Central memory CD4-positive, alpha-beta T cell (primary cell): ENCODE measurements at regions not wholly inside any gene's neighbourhood (a gene's known extent, or its start where the extent isn't known, plus 50 kb on each side); places are given as distances from the start of the nearest gene placed in this dataset.
"Not testable (repeated sequence)": the region's sequence is repeated elsewhere in the genome, so short reads cannot be mapped to it uniquely, and the experiment has no call there.

ENCODE experiments used
- DNase-seq: peaks from one replicate; pipeline ENCODE4 v3.0.0; 2022

- no peak for DNase-seq
Measured at GRCh38 chr11:110347660-110348059, 51.2 kb upstream of the RDX start.

- no peak for DNase-seq
Measured at GRCh38 chr11:110349138-110349996, 53.0 kb upstream of the RDX start.

- not testable (repeated sequence) for DNase-seq
Measured at GRCh38 chr11:110349997-110350383, 53.6 kb upstream of the RDX start.

GRCh38 chr11:110355011-110355744, 58.8 kb upstream of the RDX start:
- DNase-seq, result no peak

- DNase-seq, result no peak
Measured at GRCh38 chr11:110356762-110357671, 60.6 kb upstream of the RDX start.

GRCh38 chr11:110358336-110358735, 61.9 kb upstream of the RDX start:
- DNase-seq, result no peak

- not testable (repeated sequence) for DNase-seq
Measured at GRCh38 chr11:110360781-110361408, 64.5 kb upstream of the RDX start.

GRCh38 chr11:110362971-110363509, 66.6 kb upstream of the RDX start:
- no peak for DNase-seq

GRCh38 chr11:110366291-110366690, 63.5 kb upstream of the FDX1 start:
- no peak for DNase-seq

GRCh38 chr11:110367571-110367970, 62.2 kb upstream of the FDX1 start:
- DNase-seq, result no peak

- no peak for DNase-seq
Measured at GRCh38 chr11:110371084-110371483, 58.7 kb upstream of the FDX1 start.

GRCh38 chr11:110373051-110373702, 56.6 kb upstream of the FDX1 start:
- no peak for DNase-seq

- DNase-seq, result no peak
Measured at GRCh38 chr11:110374921-110375320, 54.8 kb upstream of the FDX1 start.

GRCh38 chr11:110375351-110375750, 54.4 kb upstream of the FDX1 start:
- DNase-seq, result no peak

GRCh38 chr11:110376021-110376420, 53.7 kb upstream of the FDX1 start:
- DNase-seq, result no peak

- DNase-seq, result peak; percentile 31
Measured at GRCh38 chr11:110376711-110377324, 52.9 kb upstream of the FDX1 start.

- DNase-seq, result no peak
Measured at GRCh38 chr11:110377434-110377833, 52.3 kb upstream of the FDX1 start.

GRCh38 chr11:110379261-110379660, 50.5 kb upstream of the FDX1 start:
- DNase-seq, result no peak

GRCh38 chr11:110379936-110380335, 49.8 kb upstream of the FDX1 start:
- no peak for DNase-seq
